PC-9 (cell line): ENCODE measurements at regions not wholly inside any gene's neighbourhood (a gene's known extent, or its start where the extent isn't known, plus 50 kb on each side); places are given as distances from the start of the nearest gene placed in this dataset.

ENCODE experiments used
- BruUV-seq: library from RNA; stranded (reverse); fragments of 400-500 nt; replicated peaks from 2 replicates; lab custom pipeline; 2021; lab: Mats Ljungman, UMichigan
- CTCF ChIA-PET: fragments of 300-600 bp; sonication (Branson Sonifier 250); formaldehyde crosslinking; loops from one replicate; lab custom pipeline; 2022; ENCODE audit warnings: antibody characterized with exemption; lab: Charles Lee
- POLR2A ChIA-PET: fragments of 300-600 bp; sonication (Branson Sonifier 250); formaldehyde crosslinking; loops from one replicate; lab custom pipeline; 2022; ENCODE audit warnings: antibody characterized with exemption; ENCODE audit not compliant: unreplicated experiment; lab: Charles Lee
- DNase-seq, 2 experiments: peaks; one replicate each; pipeline versions ENCODE4 v3.0.0 to v3.0.0-alpha.2; 2015 to 2022; ENCODE audit warnings: mixed read lengths in 1 of 2
- H2AFZ ChIP-seq: fragments of 200-600 bp; sonication (generic); 2 replicates; pipeline ENCODE4 v1.8.1; 2017; ENCODE audit warnings: antibody characterized with exemption
- H3F3A ChIP-seq: fragments of 200-600 bp; sonication (generic); 2 replicates; pipeline ENCODE4 v1.8.1; 2017; ENCODE audit warnings: antibody characterized with exemption, mild to moderate bottlenecking, low read depth; ENCODE audit not compliant: insufficient read depth
- H3K27ac ChIP-seq: fragments of 200-600 bp; sonication (generic); 2 replicates; pipeline ENCODE4 v1.6.1; 2016; ENCODE audit warnings: mixed run types
- H3K27me3 ChIP-seq: fragments of 200-600 bp; sonication (generic); 2 replicates; pipeline ENCODE4 v1.6.1; 2016; ENCODE audit warnings: low read depth, mixed run types; ENCODE audit not compliant: insufficient read depth
- H3K36me3 ChIP-seq: fragments of 200-600 bp; sonication (generic); 2 replicates; pipeline ENCODE4 v1.6.1; 2016; ENCODE audit warnings: low read depth, mixed run types
- H3K4me1 ChIP-seq: fragments of 200-600 bp; sonication (generic); replicated peaks from 2 replicates; pipeline ENCODE4 v1.6.1; 2016; ENCODE audit warnings: mixed run types; ENCODE audit not compliant: insufficient read depth
- H3K4me2 ChIP-seq: fragments of 200-600 bp; sonication (generic); 2 replicates; pipeline ENCODE4 v1.6.1; 2017; ENCODE audit warnings: mixed run types
- H3K4me3 ChIP-seq: fragments of 200-600 bp; sonication (generic); 2 replicates; pipeline ENCODE4 v1.6.1; 2016; ENCODE audit warnings: mixed run types
- H3K79me2 ChIP-seq: fragments of 200-600 bp; sonication (generic); 2 replicates; pipeline ENCODE4 v1.6.1; 2017; ENCODE audit warnings: low read depth, mixed run types
- H3K9me2 ChIP-seq: fragments of 200-600 bp; sonication (generic); 2 replicates; pipeline ENCODE4 v1.8.1; 2017; ENCODE audit warnings: mild to moderate bottlenecking; ENCODE audit not compliant: insufficient read depth
- H3K9me3 ChIP-seq: fragments of 200-600 bp; sonication (generic); 2 replicates; pipeline ENCODE4 v1.8.1; 2016; ENCODE audit warnings: low read depth; ENCODE audit not compliant: insufficient read depth
- H4K20me1 ChIP-seq: fragments of 200-600 bp; sonication (generic); 2 replicates; pipeline ENCODE4 v1.8.1; 2017; ENCODE audit not compliant: insufficient read depth
- EZH2 ChIP-seq: fragments of 200-600 bp; sonication (generic); IDR thresholded peaks from 2 replicates; pipeline ENCODE4 v1.8.0; 2017; ENCODE audit warnings: antibody characterized with exemption, low read depth
- intact Hi-C: fragments of 100-400 bp; cut with micrococcal nuclease; formaldehyde crosslinking; loops from one replicate; pipeline ENCODE4 v1.10.0; 2022; ENCODE audit not compliant: unreplicated experiment
- TF ChIP-seq, protein P1 (sequence below): fragments of 200-600 bp; sonication (generic); conservative IDR thresholded peaks from 2 replicates; pipeline ENCODE4 v1.6.1; 2017; ENCODE audit warnings: mixed run types, antibody characterized with exemption, mild to moderate bottlenecking, moderate library complexity

DNA sequence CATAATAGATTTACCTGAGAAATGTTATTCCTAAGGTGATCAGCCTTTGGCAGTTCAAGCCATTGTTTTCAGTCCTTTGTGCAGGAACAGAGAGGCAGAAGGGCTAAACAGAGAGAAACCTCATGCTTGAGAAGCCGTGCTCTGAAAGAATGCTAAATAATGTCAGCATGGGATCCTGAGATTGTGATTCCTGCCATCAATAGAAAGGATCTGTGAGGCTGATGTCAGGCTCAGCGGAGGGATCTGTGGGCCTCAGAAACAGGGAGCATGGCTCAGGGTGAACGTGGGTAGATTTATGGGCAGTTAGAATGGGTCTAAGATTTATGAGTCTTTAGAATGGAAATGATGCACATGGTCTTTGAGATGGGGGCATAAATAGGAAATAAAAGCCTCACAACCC is 439.2 kb upstream of the IGFBP3 start:
- Histone ChIP-seq H3K27me3 (no peaks in the 10 kb centered on the region), H3F3A (no peaks in the 10 kb centered on the region), H3K36me3 (no peaks in the 10 kb centered on the region), H3K4me3 (no peak overlapping the region), H3K79me2 (no peaks in the 10 kb centered on the region), H2AFZ (no peak overlapping the region), H4K20me1 (no peaks in the 10 kb centered on the region), H3K4me2 (no peak overlapping the region), H3K9me2 (no peaks in the 10 kb centered on the region), H3K27ac (no peak overlapping the region), H3K9me3 (no peaks in the 10 kb centered on the region), H3K4me1 (no peaks in the 10 kb centered on the region)
- intact Hi-C loops: no loop called here
- BruUV-seq: no TSS peak
- no peak for DNase-seq
- ChIA-PET POLR2A (no interaction called here), CTCF (no interaction called here)
- TF ChIP-seq, protein P1, sequence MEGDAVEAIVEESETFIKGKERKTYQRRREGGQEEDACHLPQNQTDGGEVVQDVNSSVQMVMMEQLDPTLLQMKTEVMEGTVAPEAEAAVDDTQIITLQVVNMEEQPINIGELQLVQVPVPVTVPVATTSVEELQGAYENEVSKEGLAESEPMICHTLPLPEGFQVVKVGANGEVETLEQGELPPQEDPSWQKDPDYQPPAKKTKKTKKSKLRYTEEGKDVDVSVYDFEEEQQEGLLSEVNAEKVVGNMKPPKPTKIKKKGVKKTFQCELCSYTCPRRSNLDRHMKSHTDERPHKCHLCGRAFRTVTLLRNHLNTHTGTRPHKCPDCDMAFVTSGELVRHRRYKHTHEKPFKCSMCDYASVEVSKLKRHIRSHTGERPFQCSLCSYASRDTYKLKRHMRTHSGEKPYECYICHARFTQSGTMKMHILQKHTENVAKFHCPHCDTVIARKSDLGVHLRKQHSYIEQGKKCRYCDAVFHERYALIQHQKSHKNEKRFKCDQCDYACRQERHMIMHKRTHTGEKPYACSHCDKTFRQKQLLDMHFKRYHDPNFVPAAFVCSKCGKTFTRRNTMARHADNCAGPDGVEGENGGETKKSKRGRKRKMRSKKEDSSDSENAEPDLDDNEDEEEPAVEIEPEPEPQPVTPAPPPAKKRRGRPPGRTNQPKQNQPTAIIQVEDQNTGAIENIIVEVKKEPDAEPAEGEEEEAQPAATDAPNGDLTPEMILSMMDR: no peak
- no peak for TF ChIP-seq EZH2

DNA sequence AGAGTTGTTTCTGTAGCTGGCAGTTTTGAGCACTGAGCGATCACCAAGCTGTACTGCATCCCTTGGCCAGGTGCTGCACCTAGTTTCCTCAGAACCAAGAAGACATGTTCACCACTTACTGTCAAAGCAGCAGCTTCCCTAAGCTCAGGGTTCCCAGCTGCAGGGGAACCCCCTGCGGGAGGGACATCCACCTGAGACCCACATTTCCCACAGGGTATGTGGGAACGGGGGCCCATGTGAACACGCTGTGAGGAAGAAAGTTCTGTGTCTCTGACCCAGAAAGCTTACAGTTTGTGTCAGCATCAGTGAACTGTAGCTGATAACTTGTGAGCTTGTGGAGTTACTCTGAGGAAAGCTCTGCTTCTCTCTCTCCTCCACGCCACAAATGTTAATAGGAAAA is 436.8 kb upstream of the IGFBP3 start:
- no peak for DNase-seq
- no peak for TF ChIP-seq EZH2
- TF ChIP-seq, protein P1: no peak
- CTCF ChIA-PET: no interaction called here
- no peaks in the 10 kb centered on the region for H3K9me2 ChIP-seq
- POLR2A ChIA-PET: interaction anchor here (0.6 kb wide), 1 partner anchor 133 kb away, joined by 6 read pairs; no protein-coding TSS in a partner anchor
- no peaks in the 10 kb centered on the region for H3K79me2 ChIP-seq
- no peak overlapping the region for H3K4me3 ChIP-seq
- H3K27me3 ChIP-seq: no peaks in the 10 kb centered on the region
- no peaks in the 10 kb centered on the region for H3K4me1 ChIP-seq
- H4K20me1 ChIP-seq: no peaks in the 10 kb centered on the region
- no peak overlapping the region for H3K27ac ChIP-seq
- intact Hi-C loops: loop anchor here (10.0 kb wide), 1 partner anchor 1203 kb away; the partner anchor contains the start of gene RAMP3
- H3K4me2 ChIP-seq: no peak overlapping the region
- no peaks in the 10 kb centered on the region for H3K36me3 ChIP-seq
- H3F3A ChIP-seq: no peaks in the 10 kb centered on the region
- H3K9me3 ChIP-seq: no peaks in the 10 kb centered on the region
- no TSS peak for BruUV-seq
- H2AFZ ChIP-seq: no peak overlapping the region

DNA sequence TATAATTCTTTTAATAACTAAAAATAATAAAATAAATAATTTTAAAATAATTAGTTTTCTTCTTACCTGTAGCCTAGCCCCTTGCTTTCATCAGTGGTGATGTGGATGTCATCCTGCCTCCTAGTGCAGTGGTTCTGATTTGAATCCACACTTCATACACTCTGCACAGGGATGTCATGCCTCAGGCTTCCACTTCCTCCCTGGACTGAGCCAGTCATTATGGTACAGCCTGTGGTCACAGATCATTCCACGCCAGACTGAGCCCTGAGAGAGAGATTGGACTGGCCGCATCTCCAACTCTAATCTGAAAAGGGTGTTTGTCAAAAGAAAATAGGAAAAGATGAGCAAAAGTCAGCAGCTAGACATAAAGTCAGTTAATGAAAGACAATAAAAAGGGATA is 436.2 kb upstream of the IGFBP3 start:
- H3K27me3 ChIP-seq: no peaks in the 10 kb centered on the region
- H3K79me2 ChIP-seq: no peaks in the 10 kb centered on the region
- intact Hi-C loops: loop anchor here (10.0 kb wide), 1 partner anchor 1202 kb away; the partner anchor contains the start of gene RAMP3
- BruUV-seq: no TSS peak
- H3K4me2 ChIP-seq: no peak overlapping the region
- H3K9me3 ChIP-seq: no peaks in the 10 kb centered on the region
- no peaks in the 10 kb centered on the region for H4K20me1 ChIP-seq
- no peaks in the 10 kb centered on the region for H3K9me2 ChIP-seq
- ChIA-PET CTCF (no interaction called here), POLR2A (no interaction called here)
- H3K4me3 ChIP-seq: no peak overlapping the region
- no peak overlapping the region for H2AFZ ChIP-seq
- no peaks in the 10 kb centered on the region for H3K36me3 ChIP-seq
- no peak overlapping the region for H3K27ac ChIP-seq
- no peak for DNase-seq
- TF ChIP-seq, protein P1: no peak
- TF ChIP-seq EZH2: no peak
- H3F3A ChIP-seq: no peaks in the 10 kb centered on the region
- H3K4me1 ChIP-seq: peaks cover under 1% of the 10 kb centered on the region
